ENCODE measurements at regions not wholly inside any gene's neighbourhood (a gene's known extent, or its start where the extent isn't known, plus 50 kb on each side); places are given as distances from the start of the nearest gene placed in this dataset.

GRCh38 chr20:57927376-57927775 is 217.6 kb upstream of the PMEPA1 start:
- no peak for DNase-seq (ENCODE audit: low read depth in 3 of 3)

- DNase-seq (ENCODE audit: low read depth in 3 of 3): no peak
Observed at GRCh38 chr20:57922706-57923105, 212.9 kb upstream of the PMEPA1 start.

- DNase-seq (ENCODE audit: low read depth in 3 of 3): no peak
Observed at GRCh38 chr20:57922083-57922482, 212.3 kb upstream of the PMEPA1 start.

GRCh38 chr20:57921676-57922075 is 211.9 kb upstream of the PMEPA1 start:
- no peak for DNase-seq (ENCODE audit: low read depth in 3 of 3)

- DNase-seq (ENCODE audit: low read depth in 3 of 3): no peak
Observed at GRCh38 chr20:57920971-57921370, 211.2 kb upstream of the PMEPA1 start.

GRCh38 chr20:57919049-57919448 is 209.2 kb upstream of the PMEPA1 start:
- DNase-seq (ENCODE audit: low read depth in 3 of 3): no peak

- no peak for DNase-seq (ENCODE audit: low read depth in 3 of 3)
Observed at GRCh38 chr20:57918551-57918950, 208.7 kb upstream of the PMEPA1 start.

GRCh38 chr20:57914205-57914604 is 204.4 kb upstream of the PMEPA1 start:
- DNase-seq (ENCODE audit: low read depth in 3 of 3): no peak

- no peak for DNase-seq (ENCODE audit: low read depth in 3 of 3)
Observed at GRCh38 chr20:57913156-57913930, 203.5 kb upstream of the PMEPA1 start.

- no peak for DNase-seq (ENCODE audit: low read depth in 3 of 3)
Observed at GRCh38 chr20:57912227-57912582, 202.4 kb upstream of the PMEPA1 start.

GRCh38 chr20:57911512-57912226 is 201.9 kb upstream of the PMEPA1 start:
- no peak for DNase-seq (ENCODE audit: low read depth in 3 of 3)

- DNase-seq (ENCODE audit: low read depth in 3 of 3): no peak
Observed at GRCh38 chr20:57910716-57911115, 200.9 kb upstream of the PMEPA1 start.

GRCh38 chr20:57909763-57910331 is 200.0 kb upstream of the PMEPA1 start:
- no peak for DNase-seq (ENCODE audit: low read depth in 3 of 3)

- DNase-seq (ENCODE audit: low read depth in 3 of 3): no peak
Observed at GRCh38 chr20:57908704-57909630, 199.2 kb upstream of the PMEPA1 start.

- DNase-seq (ENCODE audit: low read depth in 3 of 3): no peak
Observed at GRCh38 chr20:57908226-57908625, 198.4 kb upstream of the PMEPA1 start.

- DNase-seq (ENCODE audit: low read depth in 3 of 3): no peak
Observed at GRCh38 chr20:57907131-57908000, 197.6 kb upstream of the PMEPA1 start.

GRCh38 chr20:57905448-57905847 is 195.6 kb upstream of the PMEPA1 start:
- no peak for DNase-seq (ENCODE audit: low read depth in 3 of 3)

GRCh38 chr20:57904314-57905105 is 194.7 kb upstream of the PMEPA1 start:
- DNase-seq (ENCODE audit: low read depth in 3 of 3): no peak

GRCh38 chr20:57902473-57902872 is 192.7 kb upstream of the PMEPA1 start:
- no peak for DNase-seq (ENCODE audit: low read depth in 3 of 3)

GRCh38 chr20:57901526-57901925 is 191.7 kb upstream of the PMEPA1 start:
- no peak for DNase-seq (ENCODE audit: low read depth in 3 of 3)

Measured in stimulated activated CD4-positive, alpha-beta T cell treated with anti-CD3 and anti-CD28 coated beads, TNF-alpha, amount 100 ng/mL, for 24 hours (primary cell).